IMR-90 (cell line): ENCODE measurements at regions not wholly inside any gene's neighbourhood (a gene's known extent, or its start where the extent isn't known, plus 50 kb on each side); places are given as distances from the start of the nearest gene placed in this dataset.
"Not testable (repeated sequence)": the region's sequence is repeated elsewhere in the genome, so short reads cannot be mapped to it uniquely, and the experiment has no call there.

Experiments
- ATAC-seq: fragments of 200-7000 bp; cut with Tn5 transposase; 2 replicates; pipeline ENCODE4 v1.9.1; 2020; ENCODE audit warnings: low read depth, mild to moderate bottlenecking, moderate library complexity
- BruUV-seq: library from RNA; stranded (reverse); fragments of 400-500 nt; replicated peaks from 2 replicates; lab custom pipeline; 2021; lab: Mats Ljungman, UMichigan
- CTCF ChIA-PET: fragments of 300-600 bp; formaldehyde crosslinking; extraction: SDS; loops from one replicate; lab custom pipeline; 2021; ENCODE audit warnings: antibody characterized with exemption; lab: Yijun Ruan, JAX
- POLR2A ChIA-PET: fragments of 300-600 bp; sonication (Branson Sonifier 250); formaldehyde crosslinking; loops from one replicate; lab custom pipeline; 2022; ENCODE audit warnings: antibody characterized with exemption; ENCODE audit not compliant: unreplicated experiment; lab: Charles Lee
- DNase-seq: peaks from one replicate; pipeline ENCODE4 v3.0.0; 2013
- H2AFZ ChIP-seq: replicated peaks from 2 replicates; pipeline ENCODE3; 2013; ENCODE audit warnings: low read length, mild to moderate bottlenecking; ENCODE audit not compliant: poor library complexity
- H2AK5ac ChIP-seq: 2 replicates; pipeline ENCODE4 v1.6.1; 2013; ENCODE audit warnings: low read depth, low read length, inconsistent platforms
- H2AK9ac ChIP-seq: replicated peaks from 2 replicates; pipeline ENCODE3; 2013; ENCODE audit warnings: mild to moderate bottlenecking, low read depth, low read length, moderate library complexity; ENCODE audit not compliant: poor library complexity
- H2BK120ac ChIP-seq: 2 replicates; pipeline ENCODE4 v1.6.1; 2013; ENCODE audit warnings: low read depth, low read length, inconsistent platforms
- H2BK15ac ChIP-seq: 3 replicates; pipeline ENCODE4 v1.6.1; 2013; ENCODE audit warnings: low read depth, low read length, inconsistent platforms
- H2BK20ac ChIP-seq: 2 replicates; pipeline ENCODE4 v1.6.1; 2013; ENCODE audit warnings: low read depth, mild to moderate bottlenecking, inconsistent platforms, low read length, moderate library complexity
- H2BK5ac ChIP-seq: 2 replicates; pipeline ENCODE4 v1.6.1; 2013; ENCODE audit warnings: mild to moderate bottlenecking, low read depth, low read length, inconsistent platforms; ENCODE audit not compliant: poor library complexity, severe bottlenecking
- H3K14ac ChIP-seq: replicated peaks from 2 replicates; pipeline ENCODE4 v1.6.1; 2013; ENCODE audit warnings: low read depth, low read length, inconsistent platforms
- H3K18ac ChIP-seq: 2 replicates; pipeline ENCODE4 v1.6.1; 2013; ENCODE audit warnings: low read depth, low read length, control low read depth
- H3K23ac ChIP-seq: 2 replicates; pipeline ENCODE4 v1.6.1; 2013; ENCODE audit warnings: low read depth, low read length, inconsistent platforms
- H3K27ac ChIP-seq: 2 replicates; pipeline ENCODE4 v1.5.1; 2013; ENCODE audit warnings: mild to moderate bottlenecking, control low read depth, low read length; ENCODE audit not compliant: insufficient read depth
- H3K27me3 ChIP-seq: 2 replicates; pipeline ENCODE4 v1.6.1; 2013; ENCODE audit warnings: low read length; ENCODE audit not compliant: control insufficient read depth, insufficient read depth
- H3K36me3 ChIP-seq: 2 replicates; pipeline ENCODE4 v1.6.1; 2013; ENCODE audit warnings: low read length, mixed read lengths; ENCODE audit not compliant: control insufficient read depth, insufficient read depth
- H3K4ac ChIP-seq: 2 replicates; pipeline ENCODE4 v1.6.1; 2013; ENCODE audit warnings: low read depth, low read length, inconsistent platforms
- H3K4me1 ChIP-seq: 2 replicates; pipeline ENCODE4 v1.6.1; 2013; ENCODE audit warnings: low read length, mixed read lengths; ENCODE audit not compliant: control insufficient read depth, insufficient read depth
- H3K4me2 ChIP-seq: 2 replicates; pipeline ENCODE4 v1.6.1; 2013; ENCODE audit warnings: low read depth, mild to moderate bottlenecking, control low read depth, low read length, moderate library complexity
- H3K4me3 ChIP-seq: 2 replicates; pipeline ENCODE4 v1.5.1; 2013; ENCODE audit warnings: low read depth, mild to moderate bottlenecking, control low read depth, low read length, moderate library complexity; ENCODE audit not compliant: insufficient read depth
- H3K56ac ChIP-seq: 2 replicates; pipeline ENCODE4 v1.6.1; 2013; ENCODE audit warnings: low read length, inconsistent platforms; ENCODE audit not compliant: insufficient read depth; ENCODE audit errors: extremely low read depth
- H3K79me1 ChIP-seq, 2 experiments: 2 replicates each; pipeline ENCODE4 v1.6.1; 2013; ENCODE audit warnings: low read length in 2 of 2, inconsistent platforms in 1 of 2, low read depth in 1 of 2
- H3K9ac ChIP-seq: 2 replicates; pipeline ENCODE4 v1.6.1; 2013; ENCODE audit warnings: low read depth, low read length, control low read depth
- H3K9me1 ChIP-seq: 2 replicates; pipeline ENCODE4 v1.6.1; 2013; ENCODE audit warnings: low read length, inconsistent platforms; ENCODE audit not compliant: insufficient read depth
- H3K9me3 ChIP-seq: 2 replicates; pipeline ENCODE4 v1.6.1; 2013; ENCODE audit warnings: low read length; ENCODE audit not compliant: control insufficient read depth, insufficient read depth
- H4K20me1 ChIP-seq: 2 replicates; pipeline ENCODE4 v1.6.1; 2013; ENCODE audit warnings: low read length, inconsistent platforms; ENCODE audit not compliant: insufficient read depth
- H4K5ac ChIP-seq: 2 replicates; pipeline ENCODE4 v1.6.1; 2013; ENCODE audit warnings: mild to moderate bottlenecking, low read depth, low read length, control low read depth
- H4K8ac ChIP-seq, 2 experiments: 2 replicates each; pipeline ENCODE4 v1.6.1; 2013; ENCODE audit warnings: low read depth in 2 of 2, low read length in 2 of 2, control low read depth in 1 of 2, inconsistent platforms in 1 of 2
- H4K91ac ChIP-seq: 2 replicates; pipeline ENCODE4 v1.6.1; 2013; ENCODE audit warnings: low read depth, low read length, inconsistent platforms; ENCODE audit not compliant: insufficient read depth
- USF2 ChIP-seq: fragments of 150-350 bp; IDR thresholded peaks from 2 replicates; pipeline ENCODE4 v1.6.1; 2017; ENCODE audit warnings: mild to moderate bottlenecking, antibody characterized with exemption, low read length, low read depth
- WGBS, 2 experiments: methylation state at CpG; one replicate each; pipeline versions ENCODE4 v1.1.5 to v1.1.7; 2013; ENCODE audit warnings: missing lambda C conversion rate in 2 of 2; ENCODE audit not compliant: insufficient read length in 1 of 2; ENCODE audit errors: extremely low coverage in 2 of 2; 5-methylcytosine and 5-hydroxymethylcytosine counted together
- dilution Hi-C: fragments of 300-500 bp; cut with HindIII; formaldehyde crosslinking; loops from one replicate; pipeline ENCODE4 v1.14.3; 2018; ENCODE audit warnings: low sequenced_read_pairs; ENCODE audit not compliant: unreplicated experiment
- in situ Hi-C: fragments of 300-500 bp; cut with MboI; formaldehyde crosslinking; loops from 3 replicates; pipeline ENCODE4 v1.14.3; 2019; ENCODE audit warnings: low sequenced_read_pairs, inconsistent platforms, mixed read lengths
- intact Hi-C: fragments of 100-400 bp; cut with micrococcal nuclease; formaldehyde crosslinking; loops from 2 replicates; pipeline ENCODE4 v1.10.0; 2022

DNA sequence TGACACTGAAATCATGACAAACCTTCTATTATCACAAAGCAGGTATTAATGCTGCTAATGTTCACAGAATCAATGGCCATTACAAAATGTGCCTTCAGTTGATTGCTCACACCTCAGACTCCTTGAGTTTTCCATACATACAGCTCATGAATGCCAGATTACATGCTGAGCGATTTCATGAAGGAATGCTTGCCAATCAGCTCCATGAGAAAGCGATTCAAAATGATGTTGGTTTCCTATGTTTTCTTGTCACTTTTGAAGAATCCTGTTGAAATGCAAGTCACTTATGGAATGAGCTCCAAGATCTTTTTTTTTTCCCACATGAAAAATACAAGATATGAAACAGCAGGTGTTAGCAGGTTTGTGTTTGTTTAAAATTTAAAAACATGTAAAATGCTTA, 68.0 kb upstream of the GPCPD1 start:
- BruUV-seq: no TSS peak
- Histone ChIP-seq H3K4me2 (no peak overlapping the region), H3K14ac (no peak overlapping the region), H4K8ac (no peak overlapping the region), H3K9ac (no peak overlapping the region), H2AK5ac (no peak overlapping the region), H3K36me3 (no peaks in the 10 kb centered on the region), H3K23ac (no peak overlapping the region), H3K4me1 (peaks cover 2% of the 10 kb centered on the region), H3K9me1 (no peaks in the 10 kb centered on the region), H3K4me3 (no peak overlapping the region), H3K4ac (no peak overlapping the region), H2AK9ac (no peak overlapping the region), H4K91ac (no peak overlapping the region), H3K27ac (no peak overlapping the region), H3K18ac (no peak overlapping the region), H2BK15ac (no peak overlapping the region), H2BK120ac (no peak overlapping the region), H2AFZ (no peak overlapping the region), H4K5ac (no peak overlapping the region), H3K27me3 (no peaks in the 10 kb centered on the region), H2BK5ac (no peak overlapping the region), H4K20me1 (no peaks in the 10 kb centered on the region), H2BK20ac (no peak overlapping the region), H3K56ac (no peak overlapping the region), H3K9me3 (no peaks in the 10 kb centered on the region), H3K79me1 (no peaks in the 10 kb centered on the region)
- no peak for TF ChIP-seq USF2
- ATAC-seq: no peak
- ChIA-PET POLR2A (no interaction called here), CTCF (interaction anchor here (0.6 kb wide), 1 partner anchor 829 kb away, joined by 4 read pairs; no protein-coding TSS in a partner anchor)
- intact Hi-C loops: no loop called here
- no peak for DNase-seq
- no CpG with 5 or more reads among the region's 2 CpGs for WGBS, 2 experiments
- in situ Hi-C loops: no loop called here
- dilution Hi-C loops: no loop called here

DNA sequence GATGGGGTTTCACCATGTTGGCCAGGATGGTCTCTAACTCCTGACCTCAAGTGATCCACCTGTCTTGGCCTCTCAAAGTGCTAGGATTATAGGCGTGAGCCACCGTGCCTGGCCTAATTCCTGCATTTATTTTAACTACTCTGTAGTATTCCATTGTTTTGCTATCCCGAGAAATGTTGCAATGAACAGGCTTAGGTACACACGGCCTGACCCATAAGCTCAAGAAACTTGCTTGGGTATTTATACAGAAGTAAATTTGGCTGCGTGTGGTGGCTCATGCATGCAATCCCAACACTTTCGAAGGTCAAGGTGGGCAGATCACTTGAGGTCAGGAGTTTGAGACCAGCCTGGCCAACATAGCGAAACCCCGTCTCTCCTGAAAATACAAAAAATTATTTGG, 67.1 kb upstream of the GPCPD1 start:
- H4K91ac ChIP-seq, H3K27me3 ChIP-seq, H2AK9ac ChIP-seq, BruUV-seq, H2BK20ac ChIP-seq, H2AFZ ChIP-seq, DNase-seq, H3K27ac ChIP-seq, H3K4me2 ChIP-seq, POLR2A ChIA-PET, H3K23ac ChIP-seq, H3K4me3 ChIP-seq, H2BK15ac ChIP-seq, H3K18ac ChIP-seq, H2BK120ac ChIP-seq, H2AK5ac ChIP-seq, H3K9ac ChIP-seq, dilution Hi-C loops, H2BK5ac ChIP-seq, H4K20me1 ChIP-seq, H3K9me1 ChIP-seq, H4K8ac ChIP-seq, H3K14ac ChIP-seq, H4K5ac ChIP-seq, H3K56ac ChIP-seq, in situ Hi-C loops, H3K9me3 ChIP-seq, intact Hi-C loops, H3K79me1 ChIP-seq, H3K36me3 ChIP-seq, CTCF ChIA-PET, H3K4ac ChIP-seq, H3K4me1 ChIP-seq, ATAC-seq: not testable (repeated sequence)
- 91% methylated on average over 4 of the region's 8 CpGs; no CpG with 5 or more reads in 1 of the 2 experiments for WGBS, 2 experiments
